Endothelial cell of umbilical vein (primary cell): ENCODE measurements at regions not wholly inside any gene's neighbourhood (a gene's known extent, or its start where the extent isn't known, plus 50 kb on each side); places are given as distances from the start of the nearest gene placed in this dataset.

Experiments
- CTCF ChIP-seq, 2 donors: IDR thresholded peaks; 1 replicate in 1 of 2; 2 replicates in 1 of 2; pipeline ENCODE4 v1.5.1; 2011; ENCODE audit warnings: low read length in 2 of 2, mild to moderate bottlenecking in 2 of 2, moderate library complexity in 2 of 2, control low read depth in 1 of 2, inconsistent platforms in 1 of 2, low read depth in 1 of 2; ENCODE audit not compliant: insufficient read depth in 1 of 2; ENCODE audit errors: extremely low read depth in 1 of 2
- EZH2 ChIP-seq: IDR thresholded peaks from 2 replicates; pipeline ENCODE4 v1.6.1; 2012; ENCODE audit warnings: borderline replicate concordance, low read depth, mild to moderate bottlenecking, moderate library complexity, low read length, inconsistent platforms; ENCODE audit not compliant: severe bottlenecking
- FOS ChIP-seq: IDR thresholded peaks from 2 replicates; pipeline ENCODE4 v1.6.1; 2011; ENCODE audit warnings: mild to moderate bottlenecking, low read length, moderate library complexity, borderline replicate concordance; ENCODE audit not compliant: insufficient read depth
- GATA2 ChIP-seq: IDR thresholded peaks from 2 replicates; pipeline ENCODE4 v1.7.0; 2011; ENCODE audit warnings: low read depth, mild to moderate bottlenecking, moderate library complexity, mixed read lengths, low read length; ENCODE audit not compliant: insufficient read length, insufficient read depth
- JUN ChIP-seq: IDR thresholded peaks from 2 replicates; pipeline ENCODE4 v1.6.1; 2011; ENCODE audit warnings: borderline replicate concordance, low read depth; ENCODE audit not compliant: insufficient read length, insufficient read depth
- MAX ChIP-seq: IDR thresholded peaks from 2 replicates; pipeline ENCODE4 v1.6.1; 2011; ENCODE audit not compliant: insufficient read depth, insufficient read length
- MYC ChIP-seq: IDR thresholded peaks from one replicate; pipeline ENCODE4 v1.6.1; 2011; ENCODE audit warnings: mild to moderate bottlenecking, low read depth, low read length
- POLR2A ChIP-seq: IDR thresholded peaks from 2 replicates; pipeline ENCODE4 v1.6.1; 2012; ENCODE audit warnings: low read depth, mild to moderate bottlenecking, control low read depth, low read length
- POLR2AphosphoS5 ChIP-seq: IDR thresholded peaks from 2 replicates; pipeline ENCODE4 v1.6.1; 2012; ENCODE audit warnings: low read depth, mild to moderate bottlenecking, control low read depth, low read length, moderate library complexity; ENCODE audit not compliant: insufficient read depth

GRCh38 chr7:106466867-106467266, 182.1 kb upstream of the NAMPT start:
- no peak for TF ChIP-seq FOS
- no peak for TF ChIP-seq EZH2
- no peak for TF ChIP-seq POLR2A
- TF ChIP-seq POLR2AphosphoS5, result no peak
- no peak for TF ChIP-seq CTCF (IDR thresholded peaks at IDR 0.05; ENCODE audit: extremely low read depth in 1 of 2, insufficient read depth in 1 of 2, low read depth in 1 of 2, low read length in 2 of 2)
- TF ChIP-seq MAX, result no peak
- TF ChIP-seq GATA2, result peak; percentile 45
- no peak for TF ChIP-seq JUN
- TF ChIP-seq MYC, result no peak
